Bronchial epithelial cell (primary cell): ENCODE measurements at regions not wholly inside any gene's neighbourhood (a gene's known extent, or its start where the extent isn't known, plus 50 kb on each side); places are given as distances from the start of the nearest gene placed in this dataset.
A peak's percentile ranks its signal among the peaks of the same experiment; 100 is the strongest.

Source experiments
- DNase-seq: peaks from one replicate; pipeline ENCODE4 v3.0.0-alpha.2; 2010; ENCODE audit warnings: low read depth
- FAIRE-seq: peaks from 2 replicates; lab custom pipeline; 2011; peaks lifted over from hg19 to GRCh38; lab: Jason Lieb, UNC
- H3K27me3 ChIP-seq: 2 replicates; pipeline ENCODE4 v1.5.1; 2011; ENCODE audit warnings: low read length; ENCODE audit not compliant: control insufficient read depth, insufficient read depth
- H3K36me3 ChIP-seq: 2 replicates; pipeline ENCODE4 v1.5.1; 2011; ENCODE audit warnings: low read length; ENCODE audit not compliant: control insufficient read depth, insufficient read depth
- H3K4me3 ChIP-seq: 2 replicates; pipeline ENCODE4 v1.5.1; 2011; ENCODE audit warnings: mild to moderate bottlenecking, low read depth, low read length, control low read depth
- TF ChIP-seq, protein P1 (sequence below): IDR thresholded peaks from 2 replicates; pipeline ENCODE4 v1.5.1; 2011; ENCODE audit warnings: mild to moderate bottlenecking, moderate library complexity, low read length, control low read depth, inconsistent platforms; ENCODE audit not compliant: insufficient read depth, severe bottlenecking

- peak; percentile 91 for DNase-seq
- H3K4me3 ChIP-seq: no peak overlapping the region
Measured at GRCh38 chr1:87398641-87399040, 70.0 kb downstream of the LMO4 start.

GRCh38 chr1:87399264-87399663 lies 70.6 kb downstream of the LMO4 start:
- DNase-seq (peak; percentile 93), FAIRE-seq (peak; percentile 98)
- Histone ChIP-seq H3K27me3 (no peaks in the 10 kb centered on the region), H3K36me3 (no peaks in the 10 kb centered on the region), H3K4me3 (no peak overlapping the region)
- TF ChIP-seq, protein P1, sequence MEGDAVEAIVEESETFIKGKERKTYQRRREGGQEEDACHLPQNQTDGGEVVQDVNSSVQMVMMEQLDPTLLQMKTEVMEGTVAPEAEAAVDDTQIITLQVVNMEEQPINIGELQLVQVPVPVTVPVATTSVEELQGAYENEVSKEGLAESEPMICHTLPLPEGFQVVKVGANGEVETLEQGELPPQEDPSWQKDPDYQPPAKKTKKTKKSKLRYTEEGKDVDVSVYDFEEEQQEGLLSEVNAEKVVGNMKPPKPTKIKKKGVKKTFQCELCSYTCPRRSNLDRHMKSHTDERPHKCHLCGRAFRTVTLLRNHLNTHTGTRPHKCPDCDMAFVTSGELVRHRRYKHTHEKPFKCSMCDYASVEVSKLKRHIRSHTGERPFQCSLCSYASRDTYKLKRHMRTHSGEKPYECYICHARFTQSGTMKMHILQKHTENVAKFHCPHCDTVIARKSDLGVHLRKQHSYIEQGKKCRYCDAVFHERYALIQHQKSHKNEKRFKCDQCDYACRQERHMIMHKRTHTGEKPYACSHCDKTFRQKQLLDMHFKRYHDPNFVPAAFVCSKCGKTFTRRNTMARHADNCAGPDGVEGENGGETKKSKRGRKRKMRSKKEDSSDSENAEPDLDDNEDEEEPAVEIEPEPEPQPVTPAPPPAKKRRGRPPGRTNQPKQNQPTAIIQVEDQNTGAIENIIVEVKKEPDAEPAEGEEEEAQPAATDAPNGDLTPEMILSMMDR: no peak

More at GRCh38 chr1:87398641-87399040, 70.0 kb downstream of the LMO4 start:
- TF ChIP-seq, protein P1: no peak
- H3K27me3 ChIP-seq: no peaks in the 10 kb centered on the region
- H3K36me3 ChIP-seq: no peaks in the 10 kb centered on the region
- FAIRE-seq: no peak

- H3K27me3 ChIP-seq: no peaks in the 10 kb centered on the region
- no peak overlapping the region for H3K4me3 ChIP-seq
- FAIRE-seq (no peak), DNase-seq (no peak)
- H3K36me3 ChIP-seq: no peaks in the 10 kb centered on the region
- TF ChIP-seq, protein P1: no peak
Measured at GRCh38 chr1:87399701-87400100, 71.0 kb downstream of the LMO4 start.

GRCh38 chr1:87400813-87401212 lies 72.1 kb downstream of the LMO4 start:
- H3K36me3 ChIP-seq: no peaks in the 10 kb centered on the region
- FAIRE-seq (no peak), DNase-seq (no peak)
- no peak overlapping the region for H3K4me3 ChIP-seq
- TF ChIP-seq, protein P1: no peak
- H3K27me3 ChIP-seq: no peaks in the 10 kb centered on the region

DNA sequence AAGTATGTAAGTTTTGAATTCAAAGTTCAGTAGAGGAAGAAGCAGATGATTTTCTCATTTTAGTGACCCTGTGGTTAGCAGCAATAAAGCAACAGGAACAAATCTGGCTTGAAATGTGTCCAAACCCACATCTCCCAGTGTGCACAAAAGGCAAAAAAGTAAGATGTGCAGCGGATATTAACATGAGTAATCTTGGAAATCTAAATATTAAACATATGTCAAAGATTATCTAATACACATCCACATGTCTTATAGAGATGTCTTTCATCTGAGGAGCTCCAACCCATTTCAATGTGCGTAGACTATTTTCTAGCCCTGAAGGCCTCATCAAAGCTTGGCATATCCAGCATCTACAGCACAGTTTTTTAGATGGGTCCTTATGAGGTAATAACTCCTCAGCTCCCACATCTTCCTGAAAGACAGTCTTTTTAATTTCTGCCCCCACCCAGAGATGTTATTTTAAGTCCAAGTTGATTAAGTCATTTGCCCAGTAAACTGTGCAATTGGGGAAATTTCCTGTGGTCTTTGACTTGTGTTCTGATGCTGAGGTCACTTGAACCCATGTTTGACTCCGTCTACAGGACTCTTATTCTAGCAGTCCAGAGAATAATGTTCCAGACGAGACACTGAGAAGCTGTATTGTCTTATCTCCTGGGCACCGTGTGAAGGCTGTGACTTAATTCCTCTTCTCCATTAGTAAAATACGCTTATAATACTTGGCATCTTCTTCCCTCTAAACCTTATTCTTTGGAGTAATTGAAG lies 73.7 kb downstream of the LMO4 start:
- H3K27me3 ChIP-seq: no peaks in the 10 kb centered on the region
- H3K36me3 ChIP-seq: no peaks in the 10 kb centered on the region
- FAIRE-seq (no peak), DNase-seq (no peak)
- TF ChIP-seq, protein P1: no peak
- no peak overlapping the region for H3K4me3 ChIP-seq
